Medulla oblongata (tissue), 1 donor: ENCODE measurements at regions not wholly inside any gene's neighbourhood (a gene's known extent, or its start where the extent isn't known, plus 50 kb on each side); places are given as distances from the start of the nearest gene placed in this dataset.
"Not testable (repeated sequence)": the region's sequence is repeated elsewhere in the genome, so short reads cannot be mapped to it uniquely, and the experiment has no call there.

Experiments used
- DNase-seq: peaks from one replicate; pipeline ENCODE4 v3.0.0-alpha.2; 2015; ENCODE audit errors: extremely low spot score

DNA sequence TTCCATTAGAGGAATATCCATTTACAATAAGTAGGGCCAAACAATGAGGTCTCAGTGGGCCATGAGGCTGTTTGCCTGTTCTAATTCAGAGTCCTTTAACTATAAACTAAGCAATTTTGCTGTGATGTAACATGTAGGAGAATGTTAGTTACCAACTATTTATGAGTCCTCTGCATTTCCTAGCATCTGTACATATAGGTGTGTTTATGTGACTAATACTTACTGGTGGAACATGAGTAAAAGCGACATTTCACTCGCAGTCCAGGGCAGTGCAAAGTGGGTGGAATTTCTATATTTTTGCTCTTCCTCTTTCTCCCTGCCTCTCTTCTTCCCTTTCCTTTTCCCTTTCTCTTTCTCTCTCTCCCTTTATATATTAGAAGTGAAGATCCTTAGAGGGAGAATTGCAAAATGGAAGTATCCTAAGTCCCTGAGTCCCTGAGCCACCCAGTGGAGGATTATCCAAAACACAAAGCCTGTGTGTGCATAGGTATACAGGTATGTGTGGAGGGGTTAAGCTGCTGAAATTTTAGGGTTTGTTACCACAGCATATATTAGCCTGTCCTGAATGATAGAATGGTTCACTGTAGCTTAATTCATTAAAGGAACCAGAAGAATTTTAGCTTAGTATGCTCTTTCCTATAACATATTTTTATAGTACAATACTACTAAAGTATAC lies 487.0 kb upstream of the FANCL start:
- no peak for DNase-seq

DNA sequence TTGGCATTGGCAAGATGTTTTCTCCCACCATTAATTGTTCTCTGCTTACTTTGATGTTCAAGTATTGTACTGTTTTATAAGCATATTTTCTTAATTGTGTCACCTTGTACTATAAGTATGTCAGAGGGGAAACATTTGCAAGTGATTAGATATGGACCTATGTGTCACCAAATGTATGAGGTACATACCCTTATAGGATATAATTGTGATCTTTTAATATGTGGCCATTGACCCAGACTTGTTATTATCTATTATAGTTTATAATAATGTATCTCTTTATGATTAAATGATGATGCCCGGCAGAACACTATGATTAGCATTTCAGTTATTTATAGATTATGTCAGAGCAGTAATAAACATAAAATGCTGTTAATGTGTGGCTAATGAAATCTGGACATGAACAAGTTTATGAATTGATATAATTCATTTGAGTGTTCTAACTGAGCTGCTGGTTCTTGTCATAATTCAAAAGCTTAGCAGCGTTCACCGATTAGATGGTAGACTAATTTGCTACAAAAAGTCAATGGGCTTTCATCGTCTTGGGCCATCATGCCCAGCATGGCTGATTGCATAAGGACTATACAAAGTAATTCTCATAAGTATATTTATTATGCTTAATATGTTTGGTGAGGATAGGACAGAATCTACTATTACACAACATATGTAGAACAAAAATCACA lies 480.9 kb upstream of the FANCL start:
- no peak for DNase-seq

DNA sequence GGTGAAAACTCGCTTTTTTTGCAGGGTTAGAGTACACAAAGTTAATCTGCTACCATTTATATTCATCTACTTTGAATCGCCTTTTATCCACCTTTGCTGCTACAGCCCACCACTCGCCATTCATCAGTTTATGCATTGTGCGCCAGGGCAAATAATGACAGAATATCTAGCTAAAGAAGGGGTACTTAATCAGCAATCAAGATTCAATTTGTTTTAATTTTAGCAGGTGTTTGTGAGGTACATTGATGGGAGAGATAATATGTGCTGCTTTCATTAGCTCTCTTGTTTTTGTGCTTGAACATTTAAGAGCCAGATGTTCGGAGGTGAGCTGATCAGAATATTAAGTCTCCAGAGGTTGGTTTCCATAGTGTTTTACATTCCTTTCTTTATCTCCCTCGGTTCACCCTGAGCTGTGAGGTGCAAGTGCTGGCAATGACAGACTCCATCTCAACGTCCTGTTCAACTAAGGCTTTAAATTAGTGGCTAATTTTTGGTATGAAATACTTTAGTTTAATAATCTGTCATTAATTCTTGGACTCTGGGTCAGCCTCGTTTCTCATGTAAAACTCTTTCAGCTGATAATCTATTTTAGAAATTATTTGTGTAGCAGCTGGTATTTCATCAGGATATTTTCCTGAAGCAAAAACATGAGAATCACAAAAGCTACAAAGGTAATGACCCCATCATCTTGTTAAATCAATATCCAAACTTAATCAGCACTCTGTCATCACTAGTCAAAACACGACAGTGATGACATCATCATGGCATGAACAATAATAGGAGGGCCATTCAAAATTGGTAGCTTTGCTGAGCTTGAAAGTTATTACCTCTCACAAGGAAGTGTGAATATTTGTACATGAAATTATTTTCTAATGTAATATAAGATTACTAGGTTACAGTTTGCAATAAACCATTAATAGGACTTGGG lies 479.9 kb upstream of the FANCL start:
- DNase-seq: no peak

- DNase-seq: no peak
Observed at GRCh38 chr2:58720033-58720769, 479.1 kb upstream of the FANCL start.

GRCh38 chr2:58715344-58715743 lies 474.2 kb upstream of the FANCL start:
- DNase-seq: no peak

- DNase-seq: no peak
Observed at GRCh38 chr2:58714238-58714637, 473.1 kb upstream of the FANCL start.

DNA sequence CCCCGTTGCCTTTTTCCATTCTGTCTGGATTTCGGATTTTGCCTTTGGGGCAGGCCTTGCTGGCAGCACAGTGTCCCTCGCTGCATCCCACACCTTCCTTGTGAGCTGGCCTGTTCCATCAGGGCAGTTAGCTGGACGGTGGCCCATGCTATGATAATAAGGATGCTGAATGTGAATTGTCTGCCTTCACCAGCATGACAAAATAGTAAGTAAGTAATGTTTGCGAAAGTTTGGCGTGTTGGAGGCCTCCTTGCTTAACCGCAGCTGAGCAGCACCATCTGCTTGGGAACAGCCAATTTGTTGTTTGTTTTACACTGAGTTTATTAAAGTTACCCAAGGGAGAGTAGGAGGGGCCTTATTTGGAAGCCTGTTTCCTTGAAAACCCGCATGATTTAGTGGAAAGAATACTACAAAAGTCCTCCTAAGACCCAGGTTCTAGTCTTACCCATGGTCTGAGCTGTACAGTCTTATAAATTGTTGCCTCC lies 469.7 kb upstream of the FANCL start:
- DNase-seq: no peak

GRCh38 chr2:58709687-58710354 lies 468.7 kb upstream of the FANCL start:
- DNase-seq: no peak

DNA sequence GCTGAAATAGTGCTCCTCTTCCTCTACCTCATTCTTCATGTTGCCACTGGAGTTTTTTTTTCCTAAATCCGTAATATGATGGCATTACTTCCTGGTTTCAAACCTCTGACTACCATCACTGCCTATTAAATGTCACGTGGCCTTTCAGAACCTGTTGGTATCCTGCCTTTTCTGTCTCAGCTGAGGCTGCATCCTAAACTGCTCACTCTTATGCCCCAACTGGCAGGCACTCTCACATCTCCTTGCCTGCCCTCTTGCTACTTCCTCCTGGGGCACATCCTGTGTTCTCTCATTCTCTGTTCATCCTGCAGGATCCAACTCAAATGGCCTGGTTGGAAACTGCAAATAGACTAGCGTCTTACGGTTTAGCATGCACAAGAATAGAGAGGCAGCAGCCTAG lies 468.1 kb upstream of the FANCL start:
- no peak for DNase-seq

DNA sequence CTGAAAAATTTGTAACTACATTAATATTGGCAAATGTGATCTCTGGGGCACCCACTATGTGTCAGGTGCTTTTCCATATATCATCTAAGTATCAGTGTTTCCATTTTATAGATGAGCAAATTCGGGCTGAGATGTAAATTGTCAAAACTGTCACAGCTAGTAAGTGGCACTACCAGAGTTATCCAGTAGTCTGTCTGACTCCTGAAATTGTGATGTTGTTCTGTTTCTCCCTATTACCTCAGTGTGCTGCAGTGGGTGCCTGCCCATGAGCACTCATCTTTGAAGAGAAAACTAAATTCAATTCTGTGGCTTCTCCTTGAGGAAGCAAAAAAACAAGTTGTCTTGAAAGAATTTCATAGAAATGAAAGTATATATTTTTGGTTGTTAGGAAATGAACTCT lies 467.4 kb upstream of the FANCL start:
- DNase-seq: no peak

GRCh38 chr2:58702302-58702885 lies 461.3 kb upstream of the FANCL start:
- no peak for DNase-seq

GRCh38 chr2:58701688-58702301 lies 460.7 kb upstream of the FANCL start:
- no peak for DNase-seq

DNA sequence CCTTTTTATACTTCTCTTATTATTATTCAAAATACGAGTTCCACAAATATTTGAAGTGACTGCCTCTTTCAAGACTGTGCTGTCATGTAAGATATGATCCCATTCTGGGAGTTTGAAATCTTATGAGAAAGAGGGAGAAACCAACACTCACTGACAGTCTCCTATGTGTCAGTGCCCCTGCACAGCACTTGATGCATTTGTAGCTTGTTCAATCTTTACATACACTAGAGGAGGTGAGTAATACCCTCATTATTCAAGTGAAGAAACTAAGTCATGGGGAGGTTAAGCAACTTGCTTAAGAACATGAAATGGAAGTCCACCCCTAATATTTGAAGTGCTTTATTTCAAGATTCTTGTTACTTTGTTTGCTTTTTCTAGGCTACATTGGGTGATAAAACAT lies 459.5 kb upstream of the FANCL start:
- no peak for DNase-seq

DNA sequence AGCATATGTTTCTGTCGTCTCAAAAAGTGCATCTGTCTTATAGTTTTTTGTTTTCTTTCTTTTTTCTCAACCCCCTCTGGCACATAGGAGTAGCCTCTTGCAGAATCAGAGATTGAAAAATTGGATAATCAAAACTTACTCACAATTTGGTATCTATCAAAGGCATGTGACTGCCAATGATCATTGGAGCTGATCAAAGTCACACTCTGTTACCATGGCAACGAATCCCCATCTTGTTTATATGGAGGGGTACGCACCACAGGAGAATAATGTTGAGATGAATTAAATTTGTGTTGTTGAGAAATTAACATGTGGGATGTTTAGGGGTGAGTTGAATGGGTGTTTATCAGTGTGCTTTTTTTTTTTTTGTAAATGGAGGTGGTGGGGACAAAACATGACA lies 458.3 kb upstream of the FANCL start:
- no peak for DNase-seq

GRCh38 chr2:58698620-58699019 lies 457.5 kb upstream of the FANCL start:
- DNase-seq: no peak

- DNase-seq: not testable (repeated sequence)
Observed at GRCh38 chr2:58694114-58694513, 453.0 kb upstream of the FANCL start.

GRCh38 chr2:58691041-58691440 lies 449.9 kb upstream of the FANCL start:
- DNase-seq: not testable (repeated sequence)

DNA sequence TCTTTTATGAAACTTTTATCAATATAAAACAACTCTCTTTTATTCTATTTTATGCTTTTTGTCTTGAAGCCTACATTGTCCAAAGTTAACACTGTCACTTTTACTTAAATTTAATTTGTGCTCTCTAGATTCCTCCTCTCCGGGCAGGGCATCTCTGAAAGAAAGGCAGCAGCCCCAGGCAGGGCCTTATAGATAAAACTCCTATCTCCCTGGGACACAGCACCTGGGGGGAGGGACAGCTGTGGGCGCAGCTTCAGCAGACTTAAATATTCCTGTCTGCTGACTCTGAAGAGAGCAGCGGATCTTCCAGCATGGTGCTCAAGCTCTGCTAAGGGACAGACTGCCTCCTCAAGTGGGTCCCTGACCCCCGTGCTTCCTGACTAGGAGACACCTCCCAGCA lies 447.7 kb upstream of the FANCL start:
- DNase-seq: no peak

DNA sequence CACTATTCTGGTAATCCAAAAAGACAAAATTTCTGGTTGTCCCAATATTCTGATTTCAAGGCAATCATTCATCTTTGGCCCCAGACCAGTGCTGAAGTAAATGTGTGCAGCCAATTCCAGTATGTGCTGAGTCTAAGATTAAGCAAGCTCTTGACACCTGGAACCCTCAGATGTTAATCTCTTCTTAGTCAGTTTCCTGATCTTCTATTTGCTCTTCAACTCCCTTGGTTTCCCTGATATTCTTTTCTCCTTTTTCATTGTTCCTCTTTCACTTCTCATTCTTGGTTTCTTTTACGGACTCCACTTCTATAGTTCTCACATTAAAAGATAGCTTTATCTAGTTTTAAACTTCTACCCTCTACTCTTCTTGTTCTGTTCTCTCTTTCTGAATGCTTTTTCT lies 445.7 kb upstream of the FANCL start:
- no peak for DNase-seq

GRCh38 chr2:58680755-58681310 lies 439.7 kb upstream of the FANCL start:
- DNase-seq: no peak
